ENCODE measurements at regions not wholly inside any gene's neighbourhood (a gene's known extent, or its start where the extent isn't known, plus 50 kb on each side); places are given as distances from the start of the nearest gene placed in this dataset.

DNA sequence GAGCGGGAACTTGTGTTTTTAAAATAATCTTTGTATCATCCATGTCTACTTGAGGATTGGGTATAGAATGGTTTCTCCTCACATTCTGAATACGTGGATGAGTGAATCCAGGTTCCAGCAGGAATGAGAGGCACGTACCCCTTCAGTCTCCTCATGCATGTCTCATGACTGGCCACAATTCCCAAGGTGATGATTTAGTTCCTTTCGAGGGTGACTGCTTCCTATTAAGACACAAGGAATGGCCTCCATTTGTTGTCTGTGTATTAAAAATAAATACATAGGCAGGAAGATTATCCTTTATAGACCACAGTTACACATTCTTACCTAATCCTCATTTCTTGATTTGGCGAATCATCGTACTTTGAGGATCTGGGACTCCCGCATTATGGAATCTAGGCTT lies 217.0 kb upstream of the LRIG1 start:
- no peak overlapping the region for H3K4me3 ChIP-seq (ENCODE audit: low read depth, low read length)
- TF ChIP-seq, protein P1, sequence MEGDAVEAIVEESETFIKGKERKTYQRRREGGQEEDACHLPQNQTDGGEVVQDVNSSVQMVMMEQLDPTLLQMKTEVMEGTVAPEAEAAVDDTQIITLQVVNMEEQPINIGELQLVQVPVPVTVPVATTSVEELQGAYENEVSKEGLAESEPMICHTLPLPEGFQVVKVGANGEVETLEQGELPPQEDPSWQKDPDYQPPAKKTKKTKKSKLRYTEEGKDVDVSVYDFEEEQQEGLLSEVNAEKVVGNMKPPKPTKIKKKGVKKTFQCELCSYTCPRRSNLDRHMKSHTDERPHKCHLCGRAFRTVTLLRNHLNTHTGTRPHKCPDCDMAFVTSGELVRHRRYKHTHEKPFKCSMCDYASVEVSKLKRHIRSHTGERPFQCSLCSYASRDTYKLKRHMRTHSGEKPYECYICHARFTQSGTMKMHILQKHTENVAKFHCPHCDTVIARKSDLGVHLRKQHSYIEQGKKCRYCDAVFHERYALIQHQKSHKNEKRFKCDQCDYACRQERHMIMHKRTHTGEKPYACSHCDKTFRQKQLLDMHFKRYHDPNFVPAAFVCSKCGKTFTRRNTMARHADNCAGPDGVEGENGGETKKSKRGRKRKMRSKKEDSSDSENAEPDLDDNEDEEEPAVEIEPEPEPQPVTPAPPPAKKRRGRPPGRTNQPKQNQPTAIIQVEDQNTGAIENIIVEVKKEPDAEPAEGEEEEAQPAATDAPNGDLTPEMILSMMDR (IDR thresholded peaks at IDR 0.05; ENCODE audit: insufficient read depth, low read depth, low read length, missing control alignments): no peak
- no peak for DNase-seq (ENCODE audit: low read depth)

DNA sequence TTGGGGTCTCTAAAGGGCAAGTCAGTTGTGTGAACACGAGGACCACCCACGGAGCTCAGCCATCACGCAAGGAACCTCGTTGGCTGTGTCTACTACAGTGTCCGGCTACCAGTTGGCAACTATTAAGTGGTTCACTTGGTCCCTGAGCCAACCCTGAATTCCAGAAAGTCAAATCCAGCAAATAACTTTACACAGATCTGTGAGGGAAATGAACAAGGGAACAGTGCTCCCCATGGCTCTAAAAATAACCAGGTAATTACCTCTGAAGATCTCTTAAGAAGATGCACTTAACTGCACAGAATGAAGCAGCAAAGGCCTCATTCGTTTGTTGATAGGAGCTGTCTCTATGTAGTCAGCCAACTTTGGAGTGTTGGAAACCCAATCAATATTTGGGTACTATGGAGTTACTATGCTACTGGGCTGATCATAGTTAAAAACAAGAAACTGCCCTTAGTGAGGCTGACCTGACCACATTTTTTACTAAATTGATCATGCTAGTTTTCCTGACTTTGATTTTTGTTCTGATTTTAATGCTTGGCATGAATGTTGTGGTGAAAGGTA lies 219.1 kb upstream of the LRIG1 start:
- TF ChIP-seq, protein P1 (IDR thresholded peaks at IDR 0.05; ENCODE audit: insufficient read depth, low read depth, low read length, missing control alignments): no peak
- no peak overlapping the region for H3K4me3 ChIP-seq (ENCODE audit: low read depth, low read length)
- DNase-seq (ENCODE audit: low read depth): no peak

DNA sequence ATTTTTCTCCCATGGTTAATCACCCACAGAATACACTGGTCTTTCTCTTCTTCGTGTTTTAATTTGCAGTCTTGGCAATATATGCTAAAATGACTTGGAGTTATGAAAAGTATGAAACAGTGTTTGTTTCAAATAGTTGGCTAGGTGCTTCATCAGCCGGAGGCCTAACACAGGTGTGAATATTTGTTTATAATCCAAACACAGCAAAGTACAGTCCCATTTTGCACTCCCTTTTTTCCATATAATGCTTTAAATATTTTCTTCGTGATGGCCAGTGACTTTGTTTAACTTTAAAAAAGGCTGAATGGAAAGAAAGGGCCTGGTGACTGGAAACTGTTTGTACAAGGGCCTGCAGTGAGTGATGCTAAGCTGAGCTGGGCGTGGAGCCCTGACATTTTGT lies 219.7 kb upstream of the LRIG1 start:
- DNase-seq (ENCODE audit: low read depth): no peak
- H3K4me3 ChIP-seq (ENCODE audit: low read depth, low read length): no peak overlapping the region
- TF ChIP-seq, protein P1 (IDR thresholded peaks at IDR 0.05; ENCODE audit: insufficient read depth, low read depth, low read length, missing control alignments): no peak

DNA sequence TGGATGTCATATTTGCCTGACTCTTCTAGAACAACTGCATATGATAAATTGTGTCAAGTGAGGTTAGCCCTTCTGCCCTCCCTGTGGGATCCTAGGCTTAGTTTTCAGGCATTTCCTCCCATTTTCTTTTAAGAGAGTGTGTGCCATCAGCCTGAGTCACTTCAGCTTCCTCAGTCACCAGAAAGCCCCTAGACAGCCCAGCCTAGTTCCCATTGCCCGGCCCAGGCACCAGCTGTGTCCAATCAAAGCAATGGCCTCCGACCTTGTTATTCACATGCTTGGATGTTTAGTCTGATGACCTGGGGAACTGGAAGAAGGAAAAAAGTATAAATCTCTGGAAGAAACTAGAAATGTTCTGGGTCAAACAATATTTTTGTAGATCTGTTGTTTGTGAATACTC lies 221.9 kb upstream of the LRIG1 start:
- no peak for DNase-seq (ENCODE audit: low read depth)
- TF ChIP-seq, protein P1 (IDR thresholded peaks at IDR 0.05; ENCODE audit: insufficient read depth, low read depth, low read length, missing control alignments): no peak

DNA sequence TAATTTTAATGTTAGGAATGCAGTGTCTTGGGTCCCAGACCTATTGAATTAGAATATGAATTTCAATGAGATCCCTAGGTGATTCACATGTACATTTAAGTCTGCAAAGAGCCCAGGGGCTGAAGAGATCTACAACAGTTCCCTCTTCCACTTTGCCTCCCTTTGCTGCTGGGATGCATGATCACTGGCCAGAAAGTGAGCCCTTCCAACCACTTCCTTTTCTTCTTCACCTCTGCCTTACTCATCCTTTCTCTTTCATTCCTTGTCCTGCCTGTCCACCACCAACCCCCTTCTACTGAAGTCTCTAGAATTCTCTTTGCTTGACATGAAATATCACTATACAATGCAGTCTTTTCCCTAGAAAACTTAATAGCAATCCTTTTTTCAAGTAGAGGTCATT lies 222.4 kb upstream of the LRIG1 start:
- no peak for DNase-seq (ENCODE audit: low read depth)
- no peak overlapping the region for H3K4me3 ChIP-seq (ENCODE audit: low read depth, low read length)
- TF ChIP-seq, protein P1 (IDR thresholded peaks at IDR 0.05; ENCODE audit: insufficient read depth, low read depth, low read length, missing control alignments): no peak

More for the DNA sequence above, 221.9 kb upstream of the LRIG1 start:
- no peak overlapping the region for H3K4me3 ChIP-seq (ENCODE audit: low read depth, low read length)

DNA sequence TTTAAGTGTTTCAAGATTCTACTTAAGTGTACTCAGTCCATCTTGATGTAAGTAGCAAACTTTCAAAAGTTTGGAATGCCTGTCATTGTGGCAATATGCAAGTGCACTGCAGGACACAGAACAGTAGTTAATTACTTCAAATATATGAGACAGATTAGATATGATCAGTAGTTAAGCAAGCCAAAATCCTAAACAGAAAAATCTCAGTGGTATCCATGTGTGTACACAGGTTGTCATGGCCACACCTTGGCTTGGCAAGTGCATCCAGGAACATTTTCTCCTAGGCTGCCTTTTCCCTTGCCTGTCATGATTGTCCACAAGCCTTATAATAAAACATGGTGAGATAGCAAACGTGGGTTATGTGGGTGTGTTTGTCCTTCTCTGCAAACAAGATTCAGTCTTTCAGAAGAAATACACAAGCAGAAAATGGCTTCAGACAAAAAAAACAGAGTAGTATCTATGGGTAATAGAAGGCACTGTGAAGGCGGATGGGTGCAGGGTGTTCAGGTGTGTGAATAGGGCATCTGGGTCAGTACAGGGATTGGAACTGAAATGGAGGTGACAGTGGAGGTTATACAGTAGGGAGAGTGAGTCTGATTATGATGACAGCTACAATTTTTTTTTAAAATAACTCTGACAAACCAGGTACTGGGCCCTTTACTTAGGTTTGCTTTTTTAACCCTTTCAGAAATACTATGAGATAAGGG lies 229.0 kb upstream of the LRIG1 start:
- TF ChIP-seq, protein P1 (IDR thresholded peaks at IDR 0.05; ENCODE audit: insufficient read depth, low read depth, low read length, missing control alignments): no peak
- no peak overlapping the region for H3K4me3 ChIP-seq (ENCODE audit: low read depth, low read length)
- DNase-seq (ENCODE audit: low read depth): no peak

Measured in GM12865 (cell line).